IMR-90 (cell line): ENCODE measurements at regions not wholly inside any gene's neighbourhood (a gene's known extent, or its start where the extent isn't known, plus 50 kb on each side); places are given as distances from the start of the nearest gene placed in this dataset.

Experiments used
- ATAC-seq: fragments of 200-7000 bp; cut with Tn5 transposase; 2 replicates; pipeline ENCODE4 v1.9.1; 2020; ENCODE audit warnings: low read depth, mild to moderate bottlenecking, moderate library complexity
- BruUV-seq: library from RNA; stranded (reverse); fragments of 400-500 nt; replicated peaks from 2 replicates; lab custom pipeline; 2021; lab: Mats Ljungman, UMichigan
- CTCF ChIA-PET: fragments of 300-600 bp; formaldehyde crosslinking; extraction: SDS; loops from one replicate; lab custom pipeline; 2021; ENCODE audit warnings: antibody characterized with exemption; lab: Yijun Ruan, JAX
- POLR2A ChIA-PET: fragments of 300-600 bp; sonication (Branson Sonifier 250); formaldehyde crosslinking; loops from one replicate; lab custom pipeline; 2022; ENCODE audit warnings: antibody characterized with exemption; ENCODE audit not compliant: unreplicated experiment; lab: Charles Lee
- DNase-seq: peaks from one replicate; pipeline ENCODE4 v3.0.0; 2013
- H2AFZ ChIP-seq: replicated peaks from 2 replicates; pipeline ENCODE3; 2013; ENCODE audit warnings: low read length, mild to moderate bottlenecking; ENCODE audit not compliant: poor library complexity
- H2AK5ac ChIP-seq: 2 replicates; pipeline ENCODE4 v1.6.1; 2013; ENCODE audit warnings: low read depth, low read length, inconsistent platforms
- H2AK9ac ChIP-seq: replicated peaks from 2 replicates; pipeline ENCODE3; 2013; ENCODE audit warnings: mild to moderate bottlenecking, low read depth, low read length, moderate library complexity; ENCODE audit not compliant: poor library complexity
- H2BK120ac ChIP-seq: 2 replicates; pipeline ENCODE4 v1.6.1; 2013; ENCODE audit warnings: low read depth, low read length, inconsistent platforms
- H2BK15ac ChIP-seq: 3 replicates; pipeline ENCODE4 v1.6.1; 2013; ENCODE audit warnings: low read depth, low read length, inconsistent platforms
- H2BK20ac ChIP-seq: 2 replicates; pipeline ENCODE4 v1.6.1; 2013; ENCODE audit warnings: low read depth, mild to moderate bottlenecking, inconsistent platforms, low read length, moderate library complexity
- H2BK5ac ChIP-seq: 2 replicates; pipeline ENCODE4 v1.6.1; 2013; ENCODE audit warnings: mild to moderate bottlenecking, low read depth, low read length, inconsistent platforms; ENCODE audit not compliant: poor library complexity, severe bottlenecking
- H3K14ac ChIP-seq: replicated peaks from 2 replicates; pipeline ENCODE4 v1.6.1; 2013; ENCODE audit warnings: low read depth, low read length, inconsistent platforms
- H3K18ac ChIP-seq: 2 replicates; pipeline ENCODE4 v1.6.1; 2013; ENCODE audit warnings: low read depth, low read length, control low read depth
- H3K23ac ChIP-seq: 2 replicates; pipeline ENCODE4 v1.6.1; 2013; ENCODE audit warnings: low read depth, low read length, inconsistent platforms
- H3K27ac ChIP-seq: 2 replicates; pipeline ENCODE4 v1.5.1; 2013; ENCODE audit warnings: mild to moderate bottlenecking, control low read depth, low read length; ENCODE audit not compliant: insufficient read depth
- H3K27me3 ChIP-seq: 2 replicates; pipeline ENCODE4 v1.6.1; 2013; ENCODE audit warnings: low read length; ENCODE audit not compliant: control insufficient read depth, insufficient read depth
- H3K36me3 ChIP-seq: 2 replicates; pipeline ENCODE4 v1.6.1; 2013; ENCODE audit warnings: low read length, mixed read lengths; ENCODE audit not compliant: control insufficient read depth, insufficient read depth
- H3K4ac ChIP-seq: 2 replicates; pipeline ENCODE4 v1.6.1; 2013; ENCODE audit warnings: low read depth, low read length, inconsistent platforms
- H3K4me1 ChIP-seq: 2 replicates; pipeline ENCODE4 v1.6.1; 2013; ENCODE audit warnings: low read length, mixed read lengths; ENCODE audit not compliant: control insufficient read depth, insufficient read depth
- H3K4me2 ChIP-seq: 2 replicates; pipeline ENCODE4 v1.6.1; 2013; ENCODE audit warnings: low read depth, mild to moderate bottlenecking, control low read depth, low read length, moderate library complexity
- H3K4me3 ChIP-seq: 2 replicates; pipeline ENCODE4 v1.5.1; 2013; ENCODE audit warnings: low read depth, mild to moderate bottlenecking, control low read depth, low read length, moderate library complexity; ENCODE audit not compliant: insufficient read depth
- H3K56ac ChIP-seq: 2 replicates; pipeline ENCODE4 v1.6.1; 2013; ENCODE audit warnings: low read length, inconsistent platforms; ENCODE audit not compliant: insufficient read depth; ENCODE audit errors: extremely low read depth
- H3K79me1 ChIP-seq, 2 experiments: 2 replicates each; pipeline ENCODE4 v1.6.1; 2013; ENCODE audit warnings: low read length in 2 of 2, inconsistent platforms in 1 of 2, low read depth in 1 of 2
- H3K9ac ChIP-seq: 2 replicates; pipeline ENCODE4 v1.6.1; 2013; ENCODE audit warnings: low read depth, low read length, control low read depth
- H3K9me1 ChIP-seq: 2 replicates; pipeline ENCODE4 v1.6.1; 2013; ENCODE audit warnings: low read length, inconsistent platforms; ENCODE audit not compliant: insufficient read depth
- H3K9me3 ChIP-seq: 2 replicates; pipeline ENCODE4 v1.6.1; 2013; ENCODE audit warnings: low read length; ENCODE audit not compliant: control insufficient read depth, insufficient read depth
- H4K20me1 ChIP-seq: 2 replicates; pipeline ENCODE4 v1.6.1; 2013; ENCODE audit warnings: low read length, inconsistent platforms; ENCODE audit not compliant: insufficient read depth
- H4K5ac ChIP-seq: 2 replicates; pipeline ENCODE4 v1.6.1; 2013; ENCODE audit warnings: mild to moderate bottlenecking, low read depth, low read length, control low read depth
- H4K8ac ChIP-seq, 2 experiments: 2 replicates each; pipeline ENCODE4 v1.6.1; 2013; ENCODE audit warnings: low read depth in 2 of 2, low read length in 2 of 2, control low read depth in 1 of 2, inconsistent platforms in 1 of 2
- H4K91ac ChIP-seq: 2 replicates; pipeline ENCODE4 v1.6.1; 2013; ENCODE audit warnings: low read depth, low read length, inconsistent platforms; ENCODE audit not compliant: insufficient read depth
- CEBPB ChIP-seq: IDR thresholded peaks from 2 replicates; pipeline ENCODE4 v1.6.1; 2012; ENCODE audit warnings: low read depth, low read length, improper control_type of control experiment
- ELK1 ChIP-seq: fragments of 150-350 bp; IDR thresholded peaks from 2 replicates; pipeline ENCODE4 v1.6.1; 2016; ENCODE audit warnings: low read depth, mild to moderate bottlenecking, low read length, moderate library complexity, borderline replicate concordance
- MAFK ChIP-seq: IDR thresholded peaks from 2 replicates; pipeline ENCODE4 v1.6.1; 2012; ENCODE audit warnings: low read depth, low read length, improper control_type of control experiment
- NFE2L2 ChIP-seq: fragments of 150-350 bp; IDR thresholded peaks from 2 replicates; pipeline ENCODE4 v1.6.1; 2016; ENCODE audit warnings: low read depth, mild to moderate bottlenecking, low read length
- RAD21 ChIP-seq: IDR thresholded peaks from 2 replicates; pipeline ENCODE4 v1.6.1; 2012; ENCODE audit warnings: low read length, improper control_type of control experiment
- RCOR1 ChIP-seq: IDR thresholded peaks from 2 replicates; pipeline ENCODE4 v1.6.1; 2012; ENCODE audit warnings: mild to moderate bottlenecking, low read length, improper control_type of control experiment; ENCODE audit not compliant: insufficient replicate concordance
- RFX5 ChIP-seq: IDR thresholded peaks from 2 replicates; pipeline ENCODE4 v1.8.0; 2012; ENCODE audit warnings: low read depth, mild to moderate bottlenecking, low read length, moderate library complexity
- SMC3 ChIP-seq: fragments of 150-350 bp; IDR thresholded peaks from 2 replicates; pipeline ENCODE4 v1.6.1; 2016; ENCODE audit warnings: low read depth, mild to moderate bottlenecking, antibody characterized with exemption, low read length, moderate library complexity
- USF2 ChIP-seq: fragments of 150-350 bp; IDR thresholded peaks from 2 replicates; pipeline ENCODE4 v1.6.1; 2017; ENCODE audit warnings: mild to moderate bottlenecking, antibody characterized with exemption, low read length, low read depth
- WGBS, 2 experiments: methylation state at CpG; one replicate each; pipeline versions ENCODE4 v1.1.5 to v1.1.7; 2013; ENCODE audit warnings: missing lambda C conversion rate in 2 of 2; ENCODE audit not compliant: insufficient read length in 1 of 2; ENCODE audit errors: extremely low coverage in 2 of 2; 5-methylcytosine and 5-hydroxymethylcytosine counted together
- dilution Hi-C: fragments of 300-500 bp; cut with HindIII; formaldehyde crosslinking; loops from one replicate; pipeline ENCODE4 v1.14.3; 2018; ENCODE audit warnings: low sequenced_read_pairs; ENCODE audit not compliant: unreplicated experiment
- in situ Hi-C: fragments of 300-500 bp; cut with MboI; formaldehyde crosslinking; loops from 3 replicates; pipeline ENCODE4 v1.14.3; 2019; ENCODE audit warnings: low sequenced_read_pairs, inconsistent platforms, mixed read lengths
- intact Hi-C: fragments of 100-400 bp; cut with micrococcal nuclease; formaldehyde crosslinking; loops from 2 replicates; pipeline ENCODE4 v1.10.0; 2022

GRCh38 chr5:144015961-144016360 lies 154.5 kb downstream of the YIPF5 start:
- no TSS peak for BruUV-seq
- Histone ChIP-seq H3K23ac (no peak overlapping the region), H3K9me1 (no peaks in the 10 kb centered on the region), H4K20me1 (no peaks in the 10 kb centered on the region), H4K5ac (no peak overlapping the region), H3K79me1 (no peaks in the 10 kb centered on the region), H2BK5ac (no peak overlapping the region), H3K27ac (no peak overlapping the region), H3K14ac (no peak overlapping the region), H2AK9ac (no peak overlapping the region), H3K4me3 (no peak overlapping the region), H3K4ac (no peak overlapping the region), H3K56ac (no peak overlapping the region), H3K36me3 (no peaks in the 10 kb centered on the region), H3K4me2 (no peak overlapping the region), H3K27me3 (no peaks in the 10 kb centered on the region), H3K9ac (no peak overlapping the region), H2BK20ac (no peak overlapping the region), H2BK120ac (no peak overlapping the region), H4K91ac (no peak overlapping the region), H3K4me1 (peaks cover 4% of the 10 kb centered on the region), H2BK15ac (no peak overlapping the region), H2AFZ (no peak overlapping the region), H3K9me3 (no peaks in the 10 kb centered on the region), H2AK5ac (no peak overlapping the region), H4K8ac (no peak overlapping the region), H3K18ac (no peak overlapping the region)
- no peak for DNase-seq
- no peak for TF ChIP-seq RFX5
- no peak for TF ChIP-seq RCOR1
- no peak for TF ChIP-seq ELK1
- TF ChIP-seq USF2 = no peak
- no peak for TF ChIP-seq NFE2L2
- no peak for TF ChIP-seq MAFK
- no peak for TF ChIP-seq CEBPB
- TF ChIP-seq RAD21 = no peak
- TF ChIP-seq SMC3 = no peak
- no peak for ATAC-seq
- dilution Hi-C loops (no loop called here), intact Hi-C loops (no loop called here), in situ Hi-C loops (no loop called here)
- CTCF ChIA-PET = no interaction called here
- POLR2A ChIA-PET = interaction anchor here (0.5 kb wide), 1 partner anchor 46 kb away, joined by 3 read pairs; no protein-coding TSS in a partner anchor
- WGBS, 2 experiments = no CpG with 5 or more reads among the region's 3 CpGs
